HUES48 (cell line): ENCODE measurements at regions not wholly inside any gene's neighbourhood (a gene's known extent, or its start where the extent isn't known, plus 50 kb on each side); places are given as distances from the start of the nearest gene placed in this dataset.

Experiments used
- H3K27ac ChIP-seq: one replicate; pipeline ENCODE4 v1.7.0; 2013; ENCODE audit warnings: low read depth, low read length, inconsistent platforms
- H3K27me3 ChIP-seq: 2 replicates; pipeline ENCODE4 v1.6.1; 2013; ENCODE audit warnings: mild to moderate bottlenecking, low read length; ENCODE audit not compliant: control insufficient read depth, insufficient read depth
- H3K36me3 ChIP-seq: 2 replicates; pipeline ENCODE4 v1.6.1; 2013; ENCODE audit warnings: low read length; ENCODE audit not compliant: control insufficient read depth, insufficient read depth
- H3K4me1 ChIP-seq: 2 replicates; pipeline ENCODE4 v1.6.1; 2013; ENCODE audit warnings: mild to moderate bottlenecking, low read length; ENCODE audit not compliant: control insufficient read depth, insufficient read depth
- H3K4me3 ChIP-seq: 2 replicates; pipeline ENCODE4 v1.5.1; 2013; ENCODE audit warnings: mild to moderate bottlenecking, low read depth, low read length
- H3K9ac ChIP-seq: 2 replicates; pipeline ENCODE4 v1.6.1; 2013; ENCODE audit warnings: mild to moderate bottlenecking, low read depth, low read length, moderate library complexity
- H3K9me3 ChIP-seq: 2 replicates; pipeline ENCODE4 v1.6.1; 2013; ENCODE audit warnings: low read length; ENCODE audit not compliant: control insufficient read depth, insufficient read depth

DNA sequence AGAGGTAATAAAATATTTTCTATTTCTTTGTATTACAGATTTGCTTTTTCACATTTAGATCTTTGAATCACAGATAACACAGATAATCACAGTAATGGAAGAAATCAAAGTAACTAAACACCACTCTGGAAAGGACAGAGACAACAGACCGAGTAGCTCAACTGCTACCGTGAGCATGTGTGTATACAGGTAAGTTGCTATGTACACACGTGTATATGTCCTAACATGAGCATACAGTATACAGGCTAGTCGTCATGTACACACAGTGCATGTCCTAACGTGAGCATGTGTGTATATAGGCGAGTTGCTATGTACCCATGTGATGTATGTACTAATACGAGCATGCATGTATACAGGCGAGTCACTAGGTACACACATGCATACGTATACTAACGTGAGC lies 379.0 kb downstream of the THBS2 start:
- Histone ChIP-seq H3K4me1 (no peaks in the 10 kb centered on the region), H3K27me3 (no peaks in the 10 kb centered on the region)

DNA sequence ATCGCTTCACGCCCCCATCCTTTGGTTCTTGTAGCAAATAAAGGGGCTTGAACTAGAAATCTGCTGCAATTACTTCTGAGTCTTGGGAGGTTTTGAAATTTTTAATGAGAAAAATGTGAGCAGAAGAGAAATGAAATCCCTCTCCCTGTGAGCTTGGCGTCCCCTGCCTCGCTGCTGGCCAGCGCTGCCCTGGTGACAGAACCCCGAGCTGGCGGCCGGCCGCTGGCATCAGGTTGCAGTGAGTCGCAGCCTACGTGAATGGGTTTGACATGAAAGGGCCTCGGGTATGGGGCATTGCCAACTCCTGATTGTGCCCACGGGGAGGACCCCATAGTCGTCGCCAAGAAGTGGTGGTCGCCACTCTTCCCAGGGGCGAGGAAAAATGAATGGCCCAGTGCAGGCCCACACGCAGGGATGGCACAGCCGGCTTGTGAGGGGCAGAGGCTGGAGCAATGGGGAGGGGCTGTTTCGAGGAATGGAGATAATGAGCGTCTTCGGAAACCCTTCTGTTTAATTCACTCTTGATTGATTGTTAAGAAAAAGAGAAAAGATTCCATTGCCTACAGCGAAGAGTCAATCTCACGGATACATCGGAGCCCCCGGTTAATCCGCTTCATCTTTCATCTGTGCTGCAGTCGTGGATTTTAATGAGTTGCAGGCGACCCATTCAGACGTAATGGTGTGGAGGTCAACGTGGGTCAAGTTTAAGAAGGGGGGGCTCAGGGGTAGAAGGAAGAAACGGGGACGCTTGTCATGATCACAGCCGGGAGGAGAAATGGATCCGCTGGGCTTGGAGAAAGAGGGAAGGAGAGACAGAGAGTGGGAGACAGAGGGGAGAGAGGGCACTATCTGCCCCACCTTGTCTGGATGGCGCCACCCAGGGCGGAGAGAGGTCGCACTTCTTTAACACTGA lies 380.1 kb downstream of the THBS2 start:
- no peak overlapping the region for H3K9ac ChIP-seq
- no peaks in the 10 kb centered on the region for H3K9me3 ChIP-seq
- no peaks in the 10 kb centered on the region for H3K4me1 ChIP-seq
- H3K27ac ChIP-seq = no peak overlapping the region
- H3K36me3 ChIP-seq = no peaks in the 10 kb centered on the region
- H3K4me3 ChIP-seq = no peak overlapping the region
- no peaks in the 10 kb centered on the region for H3K27me3 ChIP-seq

More for the DNA sequence above, 379.0 kb downstream of the THBS2 start:
- no peak overlapping the region for H3K27ac ChIP-seq
- no peaks in the 10 kb centered on the region for H3K9me3 ChIP-seq
- no peak overlapping the region for H3K4me3 ChIP-seq
- no peaks in the 10 kb centered on the region for H3K36me3 ChIP-seq
- no peak overlapping the region for H3K9ac ChIP-seq

GRCh38 chr6:168871642-168872315 lies 381.9 kb downstream of the THBS2 start:
- Histone ChIP-seq H3K36me3 (no peaks in the 10 kb centered on the region), H3K9ac (no peak overlapping the region), H3K4me3 (no peak overlapping the region), H3K9me3 (no peaks in the 10 kb centered on the region), H3K27me3 (no peaks in the 10 kb centered on the region), H3K4me1 (no peaks in the 10 kb centered on the region), H3K27ac (no peak overlapping the region)

GRCh38 chr6:168870982-168871381 lies 382.7 kb downstream of the THBS2 start:
- Histone ChIP-seq H3K27ac (no peak overlapping the region), H3K9ac (no peak overlapping the region), H3K4me1 (no peaks in the 10 kb centered on the region), H3K36me3 (no peaks in the 10 kb centered on the region), H3K4me3 (no peak overlapping the region), H3K9me3 (no peaks in the 10 kb centered on the region), H3K27me3 (no peaks in the 10 kb centered on the region)

DNA sequence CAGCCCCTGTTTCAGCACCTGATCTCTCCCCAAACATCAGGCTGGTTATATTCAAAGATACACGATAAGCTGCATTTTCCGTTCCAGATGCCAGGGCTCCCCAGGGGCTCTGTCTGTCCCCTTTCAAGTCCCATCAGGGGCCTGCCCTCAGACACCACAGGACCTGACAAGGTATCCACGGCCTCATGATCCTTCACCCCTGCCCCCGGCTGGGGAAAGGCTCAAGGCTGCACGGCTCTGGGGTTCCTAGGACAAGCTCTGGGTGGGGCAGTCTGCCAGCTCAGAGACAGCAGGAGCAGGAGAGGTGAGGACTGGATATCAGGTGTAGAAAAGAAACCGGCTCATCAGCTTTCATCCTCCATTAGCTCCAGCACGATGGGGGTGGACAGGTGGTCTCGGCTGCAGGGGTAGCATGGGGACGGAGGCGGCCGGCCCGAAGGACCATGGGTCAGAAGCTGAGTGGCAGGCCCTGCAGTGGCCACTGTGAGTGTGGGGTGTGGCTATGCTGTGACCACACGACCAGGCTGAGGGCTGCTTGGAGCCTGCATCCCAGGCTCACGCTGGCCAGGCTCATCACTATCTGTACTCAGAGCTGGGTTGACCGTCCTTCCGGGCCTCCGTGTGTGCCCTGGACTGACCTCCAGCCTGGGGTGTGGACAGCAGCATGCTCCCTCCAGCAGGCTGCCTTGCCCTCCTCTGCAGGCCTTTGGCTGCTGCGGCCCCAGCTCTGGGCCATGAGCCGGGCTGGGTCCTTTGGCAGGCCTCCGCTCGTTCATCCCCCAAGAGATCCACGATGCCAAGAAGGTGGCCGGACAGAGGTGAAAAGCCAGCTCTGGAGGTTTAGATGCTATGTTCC lies 386.2 kb downstream of the THBS2 start:
- H3K4me3 ChIP-seq = no peak overlapping the region
- no peaks in the 10 kb centered on the region for H3K36me3 ChIP-seq
- H3K9me3 ChIP-seq = no peaks in the 10 kb centered on the region
- no peaks in the 10 kb centered on the region for H3K4me1 ChIP-seq
- H3K27ac ChIP-seq = no peak overlapping the region
- no peaks in the 10 kb centered on the region for H3K27me3 ChIP-seq
- H3K9ac ChIP-seq = no peak overlapping the region

- no peaks in the 10 kb centered on the region for H3K27me3 ChIP-seq
- no peaks in the 10 kb centered on the region for H3K4me1 ChIP-seq
- no peak overlapping the region for H3K27ac ChIP-seq
- H3K9ac ChIP-seq = no peak overlapping the region
- H3K4me3 ChIP-seq = no peak overlapping the region
- H3K9me3 ChIP-seq = no peaks in the 10 kb centered on the region
- H3K36me3 ChIP-seq = no peaks in the 10 kb centered on the region
Measured at GRCh38 chr6:168866534-168866933, 387.1 kb downstream of the THBS2 start.

DNA sequence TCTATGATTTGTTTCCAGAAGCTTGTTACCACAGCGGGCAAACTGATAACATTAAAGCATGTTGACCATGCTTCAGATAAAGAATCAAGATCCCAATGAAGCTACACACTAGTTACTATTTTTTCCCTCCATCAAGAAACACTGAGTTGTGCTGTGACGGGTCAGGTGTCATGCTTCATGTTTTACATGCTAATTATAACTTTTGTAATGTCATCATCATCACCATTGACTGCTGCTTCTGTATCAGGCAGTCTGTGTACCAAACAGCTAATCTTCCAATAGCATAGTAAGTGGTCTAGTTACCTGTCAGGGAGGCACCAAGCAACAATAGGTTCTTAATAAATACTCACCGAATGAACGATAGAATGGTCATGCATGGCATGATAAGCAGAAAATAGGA lies 388.1 kb downstream of the THBS2 start:
- no peak overlapping the region for H3K4me3 ChIP-seq
- H3K36me3 ChIP-seq = no peaks in the 10 kb centered on the region
- H3K9ac ChIP-seq = no peak overlapping the region
- H3K4me1 ChIP-seq = no peaks in the 10 kb centered on the region
- H3K27me3 ChIP-seq = no peaks in the 10 kb centered on the region
- no peaks in the 10 kb centered on the region for H3K9me3 ChIP-seq
- H3K27ac ChIP-seq = no peak overlapping the region

- Histone ChIP-seq H3K4me1 (no peaks in the 10 kb centered on the region), H3K36me3 (no peaks in the 10 kb centered on the region), H3K9me3 (no peaks in the 10 kb centered on the region), H3K9ac (no peak overlapping the region), H3K27me3 (no peaks in the 10 kb centered on the region), H3K27ac (no peak overlapping the region), H3K4me3 (no peak overlapping the region)
Measured at GRCh38 chr6:168864541-168865460, 388.8 kb downstream of the THBS2 start.

GRCh38 chr6:168863467-168863866 lies 390.2 kb downstream of the THBS2 start:
- H3K9me3 ChIP-seq = no peaks in the 10 kb centered on the region
- H3K4me3 ChIP-seq = no peak overlapping the region
- no peak overlapping the region for H3K27ac ChIP-seq
- H3K9ac ChIP-seq = no peak overlapping the region
- H3K36me3 ChIP-seq = no peaks in the 10 kb centered on the region
- H3K27me3 ChIP-seq = no peaks in the 10 kb centered on the region
- H3K4me1 ChIP-seq = no peaks in the 10 kb centered on the region

DNA sequence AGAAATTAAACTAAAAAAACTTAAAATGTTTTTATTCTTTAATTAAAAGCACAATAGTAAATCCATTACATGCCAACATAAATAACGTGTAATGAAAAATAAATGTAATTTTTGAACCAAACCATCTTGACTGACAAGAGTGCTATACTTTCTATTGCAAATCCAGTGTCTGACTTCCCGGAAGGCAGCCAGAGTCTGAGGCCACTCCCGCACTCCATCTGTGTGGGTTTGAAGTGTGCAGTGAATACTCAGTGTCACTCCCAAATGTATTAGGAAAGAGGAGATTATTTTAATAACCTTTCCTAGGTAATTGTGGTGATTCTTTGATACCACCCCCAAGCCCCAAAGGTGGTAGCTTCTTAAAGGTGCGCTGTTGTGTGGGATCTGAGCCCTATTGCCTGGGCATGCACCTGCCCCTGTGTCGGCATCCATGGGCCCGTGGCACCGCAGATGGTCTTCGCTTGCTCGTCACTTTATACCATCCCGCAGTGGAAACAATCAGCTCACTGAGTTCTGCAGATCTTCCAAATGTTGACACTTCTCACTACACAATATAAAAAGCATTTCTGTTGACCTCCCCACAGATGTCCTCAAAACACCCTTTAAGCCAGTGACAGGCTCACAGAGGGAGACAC lies 391.2 kb downstream of the THBS2 start:
- Histone ChIP-seq H3K9ac (no peak overlapping the region), H3K27ac (no peak overlapping the region), H3K36me3 (no peaks in the 10 kb centered on the region), H3K4me3 (no peak overlapping the region), H3K4me1 (no peaks in the 10 kb centered on the region), H3K9me3 (no peaks in the 10 kb centered on the region), H3K27me3 (no peaks in the 10 kb centered on the region)
